A549 (cell line): ENCODE measurements at regions not wholly inside any gene's neighbourhood (a gene's known extent, or its start where the extent isn't known, plus 50 kb on each side); places are given as distances from the start of the nearest gene placed in this dataset.

Experiments
- ATAC-seq, 2 experiments: fragments of 200-7000 bp in 1 of 2; fragments of >200 bp in 1 of 2; cut with Nextera tagmentation in 1 of 2; cut with Tn5 transposase in 1 of 2; 3 replicates each; pipeline versions ENCODE4 v1.8.0 to v1.9.1; 2018 to 2020; ENCODE audit warnings: mild to moderate bottlenecking in 1 of 2, moderate library complexity in 1 of 2
- CTCF ChIA-PET: fragments of 300-600 bp; sonication (Branson Sonifier 250); formaldehyde crosslinking; extraction: SDS; loops from one replicate; lab custom pipeline; 2021; ENCODE audit warnings: antibody characterized with exemption, inconsistent platforms; lab: Yijun Ruan, JAX
- POLR2A ChIA-PET: fragments of 350-600 bp; formaldehyde crosslinking; extraction: SDS; loops from one replicate; lab custom pipeline; 2021; ENCODE audit warnings: antibody characterized with exemption, inconsistent platforms; lab: Yijun Ruan, JAX
- DNase-seq, 2 experiments: peaks; one replicate each; pipeline versions ENCODE4 v3.0.0 to v3.0.0-alpha.2; 2011 to 2016; ENCODE audit warnings: low read depth in 1 of 2, low spot score in 1 of 2
- FAIRE-seq: peaks from 2 replicates; lab custom pipeline; 2011; peaks lifted over from hg19 to GRCh38; lab: Jason Lieb, UNC
- H3K27ac ChIP-seq, 2 experiments: fragments of >200 bp; sonication (Bioruptor Twin); formaldehyde crosslinking; 3 replicates each; pipeline ENCODE4 v1.5.1; 2016 to 2017
- H3K4me1 ChIP-seq: fragments of >200 bp; sonication (Bioruptor Twin); formaldehyde crosslinking; 3 replicates; pipeline ENCODE4 v1.6.1; 2016
- H3K4me2 ChIP-seq: fragments of >200 bp; sonication (Bioruptor Twin); formaldehyde crosslinking; 3 replicates; pipeline ENCODE4 v1.6.1; 2016
- H3K4me3 ChIP-seq: fragments of >200 bp; sonication (Bioruptor Twin); formaldehyde crosslinking; 3 replicates; pipeline ENCODE4 v1.5.1; 2016
- H3K9me3 ChIP-seq: fragments of >200 bp; sonication (Bioruptor Twin); formaldehyde crosslinking; 3 replicates; pipeline ENCODE4 v1.6.1; 2016
- BCL3 ChIP-seq: fragments of >200 bp; sonication (Bioruptor Twin); formaldehyde crosslinking; IDR thresholded peaks from 3 replicates; pipeline ENCODE4 v1.6.1; 2016
- EHF ChIP-seq: fragments of 250-450 bp; sonication (Bioruptor Pico); IDR thresholded peaks from 2 replicates; pipeline ENCODE4 v1.5.0; 2020; ENCODE audit warnings: mild to moderate bottlenecking
- EHMT2 ChIP-seq: fragments of 200-600 bp; sonication (generic); IDR thresholded peaks from 2 replicates; pipeline ENCODE4 v1.6.1; 2016; ENCODE audit warnings: antibody characterized with exemption, low read depth, mild to moderate bottlenecking, moderate library complexity
- EP300 ChIP-seq, 2 experiments: fragments of >200 bp; sonication (Bioruptor Twin); formaldehyde crosslinking; IDR thresholded peaks; 2 replicates in 1 of 2; 3 replicates in 1 of 2; pipeline ENCODE4 v1.6.1; 2016 to 2017
- ESRRA ChIP-seq: fragments of 150-350 bp; IDR thresholded peaks from 2 replicates; pipeline ENCODE4 v1.6.1; 2014; ENCODE audit warnings: mild to moderate bottlenecking, low read length, borderline replicate concordance
- FOSL2 ChIP-seq, 2 experiments: fragments of 450-650 bp in 1 of 2; fragments of >200 bp in 1 of 2; sonication (Bioruptor Twin) in 1 of 2; formaldehyde crosslinking; IDR thresholded peaks; 2 replicates each; pipeline versions ENCODE4 v1.5.0 to v1.6.1; 2016 to 2020; ENCODE audit warnings: mild to moderate bottlenecking in 1 of 2, moderate library complexity in 1 of 2
- GATA3 ChIP-seq: IDR thresholded peaks from 2 replicates; pipeline ENCODE4 v1.6.1; 2012; ENCODE audit warnings: borderline replicate concordance
- HDAC2 ChIP-seq: fragments of 200-600 bp; sonication (generic); IDR thresholded peaks from 2 replicates; pipeline ENCODE4 v1.6.1; 2016
- HEYL ChIP-seq: fragments of 250-450 bp; sonication (Bioruptor Pico); IDR thresholded peaks from 2 replicates; pipeline ENCODE4 v1.8.0; 2021; ENCODE audit warnings: mild to moderate bottlenecking, moderate library complexity
- HOXB13 ChIP-seq: fragments of 250-450 bp; sonication (Bioruptor Pico); IDR thresholded peaks from 2 replicates; pipeline ENCODE4 v1.5.0; 2020; ENCODE audit warnings: low read depth, mild to moderate bottlenecking, moderate library complexity
- HOXB5 ChIP-seq: fragments of 250-450 bp; sonication (Bioruptor Pico); IDR thresholded peaks from 2 replicates; pipeline ENCODE4 v1.5.0; 2020; ENCODE audit warnings: mild to moderate bottlenecking, moderate library complexity
- NPAS2 ChIP-seq: fragments of 250-450 bp; sonication (Bioruptor Pico); IDR thresholded peaks from 2 replicates; pipeline ENCODE4 v1.8.0; 2022; ENCODE audit warnings: mild to moderate bottlenecking, moderate library complexity, borderline replicate concordance
- PHF8 ChIP-seq: fragments of 200-600 bp; sonication (generic); IDR thresholded peaks from 2 replicates; pipeline ENCODE4 v1.6.1; 2016; ENCODE audit warnings: low read depth, mild to moderate bottlenecking, antibody characterized with exemption, moderate library complexity, borderline replicate concordance
- RARB ChIP-seq: fragments of 250-450 bp; sonication (Bioruptor Pico); IDR thresholded peaks from 2 replicates; pipeline ENCODE4 v1.8.0; 2021; ENCODE audit warnings: mild to moderate bottlenecking, moderate library complexity
- SMC3 ChIP-seq: fragments of >200 bp; sonication (Bioruptor Twin); formaldehyde crosslinking; IDR thresholded peaks from 3 replicates; pipeline ENCODE4 v1.6.1; 2018; ENCODE audit warnings: inconsistent platforms
- USF2 ChIP-seq: fragments of 450-650 bp; IDR thresholded peaks from 2 replicates; pipeline ENCODE4 v1.6.1; 2014; ENCODE audit warnings: antibody characterized with exemption
- ZC3H11A ChIP-seq: fragments of 450-650 bp; IDR thresholded peaks from 2 replicates; pipeline ENCODE4 v1.6.1; 2014; ENCODE audit warnings: antibody characterized with exemption, mild to moderate bottlenecking
- ZFP36 ChIP-seq: fragments of 450-650 bp; IDR thresholded peaks from 2 replicates; pipeline ENCODE4 v1.6.1; 2014; ENCODE audit warnings: borderline replicate concordance; ENCODE audit not compliant: partially characterized antibody
- WGBS: methylation state at CpG from one replicate; pipeline ENCODE4 v1.1.6; 2017; ENCODE audit errors: missing lambda C conversion rate; 5-methylcytosine and 5-hydroxymethylcytosine counted together
- TF ChIP-seq, protein P1 (sequence below): fragments of 250-450 bp; sonication (Bioruptor Pico); IDR thresholded peaks from 2 replicates; pipeline ENCODE4 v1.5.0; 2021; ENCODE audit warnings: mild to moderate bottlenecking, moderate library complexity, borderline replicate concordance
- TF ChIP-seq, protein P2 (sequence below): IDR thresholded peaks from 2 replicates; pipeline ENCODE4 v1.6.1; 2012; ENCODE audit warnings: low read depth, borderline replicate concordance

- 34% methylated on average over 6 of the region's 6 CpGs for WGBS
- TF ChIP-seq FOSL2 (IDR thresholded peaks at IDR 0.05), result no peak
- no peak for TF ChIP-seq FOSL2 (CRISPR knock-in tag; IDR thresholded peaks at IDR 0.05)
- TF ChIP-seq EHF (CRISPR knock-in tag), result no peak
- no peak for TF ChIP-seq HOXB5 (CRISPR knock-in tag)
- TF ChIP-seq, protein P1, sequence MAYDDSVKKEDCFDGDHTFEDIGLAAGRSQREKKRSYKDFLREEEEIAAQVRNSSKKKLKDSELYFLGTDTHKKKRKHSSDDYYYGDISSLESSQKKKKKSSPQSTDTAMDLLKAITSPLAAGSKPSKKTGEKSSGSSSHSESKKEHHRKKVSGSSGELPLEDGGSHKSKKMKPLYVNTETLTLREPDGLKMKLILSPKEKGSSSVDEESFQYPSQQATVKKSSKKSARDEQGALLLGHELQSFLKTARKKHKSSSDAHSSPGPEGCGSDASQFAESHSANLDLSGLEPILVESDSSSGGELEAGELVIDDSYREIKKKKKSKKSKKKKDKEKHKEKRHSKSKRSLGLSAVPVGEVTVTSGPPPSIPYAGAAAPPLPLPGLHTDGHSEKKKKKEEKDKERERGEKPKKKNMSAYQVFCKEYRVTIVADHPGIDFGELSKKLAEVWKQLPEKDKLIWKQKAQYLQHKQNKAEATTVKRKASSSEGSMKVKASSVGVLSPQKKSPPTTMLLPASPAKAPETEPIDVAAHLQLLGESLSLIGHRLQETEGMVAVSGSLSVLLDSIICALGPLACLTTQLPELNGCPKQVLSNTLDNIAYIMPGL (CRISPR knock-in tag), result no peak
- TF ChIP-seq, protein P2, sequence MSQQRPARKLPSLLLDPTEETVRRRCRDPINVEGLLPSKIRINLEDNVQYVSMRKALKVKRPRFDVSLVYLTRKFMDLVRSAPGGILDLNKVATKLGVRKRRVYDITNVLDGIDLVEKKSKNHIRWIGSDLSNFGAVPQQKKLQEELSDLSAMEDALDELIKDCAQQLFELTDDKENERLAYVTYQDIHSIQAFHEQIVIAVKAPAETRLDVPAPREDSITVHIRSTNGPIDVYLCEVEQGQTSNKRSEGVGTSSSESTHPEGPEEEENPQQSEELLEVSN, result no peak
- TF ChIP-seq EP300 (IDR thresholded peaks at IDR 0.05), result no peak
- no peak for TF ChIP-seq ZC3H11A
- no peak for TF ChIP-seq HOXB13 (CRISPR knock-in tag)
- no peak for TF ChIP-seq EHMT2
- no peak for TF ChIP-seq NPAS2 (CRISPR knock-in tag)
- no peak for TF ChIP-seq PHF8
- no peak for TF ChIP-seq SMC3
- no peak for TF ChIP-seq ZFP36
- no peak for TF ChIP-seq HEYL
- TF ChIP-seq USF2, result no peak
- no peak for TF ChIP-seq ESRRA
- no peak for TF ChIP-seq BCL3
- no peak for TF ChIP-seq RARB (CRISPR knock-in tag)
- TF ChIP-seq HDAC2, result no peak
- Histone ChIP-seq H3K4me2 (no peak overlapping the region), H3K4me1 (no peaks in the 10 kb centered on the region), H3K9me3 (no peaks in the 10 kb centered on the region), H3K27ac (no peak overlapping the region), H3K4me3 (no peak overlapping the region)
- ChIA-PET POLR2A (no interaction called here), CTCF (no interaction called here)
- FAIRE-seq, result no peak
- DNase-seq, result no peak
- no peak for ATAC-seq
Observed at GRCh38 chr10:84838851-84839250, 510.5 kb downstream of the CCSER2 start.

GRCh38 chr10:84842593-84842992 is 514.2 kb downstream of the CCSER2 start:
- ATAC-seq (no peak), DNase-seq (no peak), FAIRE-seq (no peak)
- no peaks in the 10 kb centered on the region for H3K4me1 ChIP-seq
- CTCF ChIA-PET, result no interaction called here
- no peak overlapping the region for H3K4me2 ChIP-seq
- POLR2A ChIA-PET, result no interaction called here
- no peak overlapping the region for H3K27ac ChIP-seq
- H3K9me3 ChIP-seq, result no peaks in the 10 kb centered on the region
- H3K4me3 ChIP-seq, result no peak overlapping the region
- TF ChIP-seq ZFP36 (no peak), HOXB5 (CRISPR knock-in tag) (no peak), GATA3 (no peak)
- TF ChIP-seq, protein P2, result no peak
